ENCODE measurements at regions not wholly inside any gene's neighbourhood (a gene's known extent, or its start where the extent isn't known, plus 50 kb on each side); places are given as distances from the start of the nearest gene placed in this dataset.
"Not testable (repeated sequence)": the region's sequence is repeated elsewhere in the genome, so short reads cannot be mapped to it uniquely, and the experiment has no call there.

- TF ChIP-seq CTCF (conservative IDR thresholded peaks at IDR 0.05): no peak
- TF ChIP-seq ZFX (IDR thresholded peaks at IDR 0.05): no peak
- no peak overlapping the region for H3K27ac ChIP-seq
These were observed 158.8 kb downstream of the TM2D1 start for GRCh38 chr1:61566177-61566576.

GRCh38 chr1:61563611-61564010 lies 161.3 kb downstream of the TM2D1 start:
- H3K27ac ChIP-seq: no peak overlapping the region

GRCh38 chr1:61561666-61562065 lies 163.3 kb downstream of the TM2D1 start:
- TF ChIP-seq ZFX (IDR thresholded peaks at IDR 0.05): no peak
- no peak for TF ChIP-seq CTCF (conservative IDR thresholded peaks at IDR 0.05)
- no peak overlapping the region for H3K27ac ChIP-seq

More at GRCh38 chr1:61563611-61564010, 161.3 kb downstream of the TM2D1 start:
- TF ChIP-seq CTCF (conservative IDR thresholded peaks at IDR 0.05): no peak
- no peak for TF ChIP-seq ZFX (IDR thresholded peaks at IDR 0.05)

- no peak for TF ChIP-seq CTCF (conservative IDR thresholded peaks at IDR 0.05)
- TF ChIP-seq ZFX (IDR thresholded peaks at IDR 0.05): no peak
- no peak overlapping the region for H3K27ac ChIP-seq
These were observed 164.6 kb downstream of the TM2D1 start for GRCh38 chr1:61560385-61560784.

GRCh38 chr1:61556631-61557030 lies 168.3 kb downstream of the TM2D1 start:
- H3K27ac ChIP-seq: no peak overlapping the region
- TF ChIP-seq CTCF (conservative IDR thresholded peaks at IDR 0.05): no peak
- no peak for TF ChIP-seq ZFX (IDR thresholded peaks at IDR 0.05)

GRCh38 chr1:61552630-61553305 lies 172.2 kb downstream of the TM2D1 start:
- TF ChIP-seq CTCF (conservative IDR thresholded peaks at IDR 0.05) (no peak), ZFX (IDR thresholded peaks at IDR 0.05) (no peak)
- no peak overlapping the region for H3K27ac ChIP-seq

DNA sequence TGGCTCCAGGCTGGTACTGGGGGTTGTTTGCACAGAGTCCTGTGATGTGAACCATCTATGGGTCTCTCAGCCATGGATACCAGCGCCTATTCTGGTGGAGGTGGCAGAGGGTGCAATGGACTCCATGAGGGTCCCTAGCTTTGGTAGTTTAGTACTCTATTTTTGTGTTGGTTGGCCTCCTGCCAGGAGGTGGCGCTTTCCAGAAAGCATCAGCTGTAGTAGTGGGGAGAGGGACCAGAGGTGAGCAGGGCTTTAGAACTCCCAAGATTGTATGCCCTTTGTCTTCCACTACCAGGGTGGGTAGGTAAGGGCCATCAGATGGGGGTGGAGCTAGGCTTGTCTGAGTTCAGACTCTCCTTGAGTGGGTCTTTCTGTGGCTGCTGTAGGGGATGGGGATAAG lies 177.6 kb downstream of the TM2D1 start:
- TF ChIP-seq CTCF (conservative IDR thresholded peaks at IDR 0.05): peak; percentile 10; the same call in 1 of the 2 replicates

DNA sequence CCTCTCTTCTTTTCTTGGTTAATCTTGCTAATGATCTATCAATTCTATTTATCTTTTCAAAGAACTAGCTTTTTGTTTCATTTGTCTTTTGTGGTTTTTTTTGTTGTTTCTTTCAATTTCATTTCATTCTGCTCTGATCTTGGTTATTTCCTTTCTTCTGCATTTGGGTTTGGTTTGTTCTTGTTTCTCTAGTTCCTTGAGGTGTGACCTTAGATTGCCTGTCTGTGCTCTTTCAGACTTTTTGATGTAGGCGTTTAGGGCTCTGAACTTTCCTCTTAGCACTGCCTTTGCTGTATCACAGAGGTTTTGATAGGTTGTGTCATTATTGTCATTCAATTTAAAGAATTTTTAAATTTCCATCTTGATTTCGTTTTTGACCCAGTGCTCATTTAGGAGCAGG lies 180.1 kb downstream of the TM2D1 start:
- not testable (repeated sequence) for H3K27ac ChIP-seq

More for the DNA sequence above, 177.6 kb downstream of the TM2D1 start:
- H3K27ac ChIP-seq: not testable (repeated sequence)

DNA sequence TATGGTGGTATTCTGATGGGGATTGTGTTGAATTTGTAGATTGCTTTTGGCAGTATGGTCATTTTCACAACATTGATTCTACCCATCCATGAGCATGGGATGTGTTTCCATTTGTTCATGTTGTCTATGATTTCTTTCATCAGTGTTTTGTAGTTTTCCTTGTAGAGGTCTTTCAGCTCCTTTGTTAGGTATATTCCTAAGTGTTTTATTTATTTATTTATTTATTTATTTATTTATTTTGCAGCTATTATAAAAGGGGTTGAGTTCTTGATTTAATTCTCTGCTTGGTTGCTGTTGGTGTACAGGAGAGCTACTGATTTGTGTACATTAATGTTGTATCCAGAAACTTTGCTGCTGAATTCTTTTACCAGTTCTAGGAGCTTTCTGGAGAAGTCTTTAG lies 181.4 kb downstream of the TM2D1 start:
- not testable (repeated sequence) for H3K27ac ChIP-seq

Data from C4-2B (cell line).